ENCODE measurements at regions not wholly inside any gene's neighbourhood (a gene's known extent, or its start where the extent isn't known, plus 50 kb on each side); places are given as distances from the start of the nearest gene placed in this dataset.

- H3K36me3 ChIP-seq (replicated peaks in 1 of 2; ENCODE audit: control extremely low read depth in 1 of 2, control insufficient read depth in 1 of 2, extremely low read depth in 1 of 2, insufficient read depth in 2 of 2, low read length in 1 of 2): no peaks in the 10 kb centered on the region
- POLR2A ChIA-PET: no interaction called here
- ATAC-seq (ENCODE audit: low read depth): no peak
Measured at GRCh38 chr5:98721231-98721928, 52.1 kb upstream of the RGMB start.

GRCh38 chr5:98722188-98722587 lies 51.3 kb upstream of the RGMB start:
- POLR2A ChIA-PET: no interaction called here
- no peak overlapping the region for H3K4me3 ChIP-seq (ENCODE audit: control extremely low read depth in 1 of 5, extremely low read depth in 1 of 5, insufficient read depth in 1 of 5, low read depth in 2 of 5, low read length in 4 of 5)
- no peak for TF ChIP-seq EZH2 (IDR thresholded peaks at IDR 0.05; ENCODE audit: borderline replicate concordance, insufficient read depth, low read depth, low read length, poor library complexity, severe bottlenecking)
- TF ChIP-seq CTCF (IDR thresholded peaks at IDR 0.05): no peak
- no peak overlapping the region for H3K4me2 ChIP-seq (replicated peaks; ENCODE audit: low read depth, low read length, poor library complexity, severe bottlenecking)
- Mint-ChIP-seq H3K9me3 (ENCODE audit: insufficient read depth) (no peaks in the 10 kb centered on the region), H3K4me1 (no peaks in the 10 kb centered on the region), H3K27ac (no peak overlapping the region), H3K27me3 (peaks cover 12% of the 10 kb centered on the region), H3K4me3 (no peak overlapping the region)
- H3K9ac ChIP-seq (ENCODE audit: low read length): no peak overlapping the region
- H3K36me3 ChIP-seq (replicated peaks in 1 of 2; ENCODE audit: control extremely low read depth in 1 of 2, control insufficient read depth in 1 of 2, extremely low read depth in 1 of 2, insufficient read depth in 2 of 2, low read length in 1 of 2): no peaks in the 10 kb centered on the region
- H2AFZ ChIP-seq (ENCODE audit: insufficient read depth, low read depth, low read length, poor library complexity, severe bottlenecking): no peak overlapping the region
- H3K79me2 ChIP-seq (ENCODE audit: control insufficient read depth, insufficient read depth, low read length): no peaks in the 10 kb centered on the region
- no CpG with 5 or more reads among the region's 2 CpGs for WGBS (ENCODE audit: insufficient coverage)
- no peak overlapping the region for H3K27ac ChIP-seq (ENCODE audit: low read length in 2 of 2)
- H3K4me1 ChIP-seq (ENCODE audit: control insufficient read depth in 2 of 2, insufficient read depth in 2 of 2, low read length in 2 of 2): no peaks in the 10 kb centered on the region
- no peak for ATAC-seq (ENCODE audit: low read depth)
- H3K9me3 ChIP-seq (ENCODE audit: control extremely low read depth in 1 of 3, control insufficient read depth in 2 of 3, insufficient read depth in 1 of 3, low read length in 2 of 3): no peaks in the 10 kb centered on the region
- H4K20me1 ChIP-seq (ENCODE audit: control insufficient read depth, insufficient read depth, low read length, poor library complexity, severe bottlenecking): no peaks in the 10 kb centered on the region
- no peak for DNase-seq
- CTCF ChIA-PET: no interaction called here
- no peaks in the 10 kb centered on the region for H3K27me3 ChIP-seq (replicated peaks in 1 of 4; ENCODE audit: control extremely low read depth in 1 of 4, control insufficient read depth in 3 of 4, insufficient read depth in 4 of 4, low read length in 3 of 4)
- intact Hi-C loops (cut with micrococcal nuclease): no loop called here

More at GRCh38 chr5:98721231-98721928, 52.1 kb upstream of the RGMB start:
- Histone ChIP-seq H3K27me3 (replicated peaks in 1 of 4; ENCODE audit: control extremely low read depth in 1 of 4, control insufficient read depth in 3 of 4, insufficient read depth in 4 of 4, low read length in 3 of 4) (no peaks in the 10 kb centered on the region), H3K4me3 (ENCODE audit: control extremely low read depth in 1 of 5, extremely low read depth in 1 of 5, insufficient read depth in 1 of 5, low read depth in 2 of 5, low read length in 4 of 5) (no peak overlapping the region), H2AFZ (ENCODE audit: insufficient read depth, low read depth, low read length, poor library complexity, severe bottlenecking) (no peak overlapping the region), H3K4me2 (replicated peaks; ENCODE audit: low read depth, low read length, poor library complexity, severe bottlenecking) (no peak overlapping the region), H3K9ac (ENCODE audit: low read length) (no peak overlapping the region), H3K9me3 (ENCODE audit: control extremely low read depth in 1 of 3, control insufficient read depth in 2 of 3, insufficient read depth in 1 of 3, low read length in 2 of 3) (no peaks in the 10 kb centered on the region), H4K20me1 (ENCODE audit: control insufficient read depth, insufficient read depth, low read length, poor library complexity, severe bottlenecking) (no peaks in the 10 kb centered on the region), H3K4me1 (ENCODE audit: control insufficient read depth in 2 of 2, insufficient read depth in 2 of 2, low read length in 2 of 2) (no peaks in the 10 kb centered on the region), H3K27ac (ENCODE audit: low read length in 2 of 2) (no peak overlapping the region), H3K79me2 (ENCODE audit: control insufficient read depth, insufficient read depth, low read length) (no peaks in the 10 kb centered on the region)
- no peak overlapping the region for H3K27ac Mint-ChIP-seq
- TF ChIP-seq CTCF (IDR thresholded peaks at IDR 0.05): no peak
- TF ChIP-seq EZH2 (IDR thresholded peaks at IDR 0.05; ENCODE audit: borderline replicate concordance, insufficient read depth, low read depth, low read length, poor library complexity, severe bottlenecking): no peak
- no peak for DNase-seq
- no CpG with 5 or more reads among the region's 1 CpG for WGBS (ENCODE audit: insufficient coverage)
- H3K27me3 Mint-ChIP-seq: peaks cover 10% of the 10 kb centered on the region
- no peak overlapping the region for H3K4me3 Mint-ChIP-seq
- intact Hi-C loops (cut with micrococcal nuclease): no loop called here
- CTCF ChIA-PET: no interaction called here
- no peaks in the 10 kb centered on the region for H3K4me1 Mint-ChIP-seq
- no peaks in the 10 kb centered on the region for H3K9me3 Mint-ChIP-seq (ENCODE audit: insufficient read depth)
